Fibroblast of mammary gland (primary cell): ENCODE measurements at regions not wholly inside any gene's neighbourhood (a gene's known extent, or its start where the extent isn't known, plus 50 kb on each side); places are given as distances from the start of the nearest gene placed in this dataset.

Experiments
- DNase-seq: peaks from one replicate; pipeline ENCODE4 v3.0.0-alpha.2; 2010; ENCODE audit warnings: low read depth
- H3K4me3 ChIP-seq: 2 replicates; pipeline ENCODE4 v1.5.1; 2011; ENCODE audit warnings: low read depth, mild to moderate bottlenecking, low read length, moderate library complexity; ENCODE audit not compliant: control insufficient read depth
- TF ChIP-seq, protein P1 (sequence below): conservative IDR thresholded peaks from 2 replicates; pipeline ENCODE4 v1.5.1; 2011; ENCODE audit warnings: low read depth, low read length, inconsistent platforms; ENCODE audit not compliant: control insufficient read depth, insufficient read depth

DNA sequence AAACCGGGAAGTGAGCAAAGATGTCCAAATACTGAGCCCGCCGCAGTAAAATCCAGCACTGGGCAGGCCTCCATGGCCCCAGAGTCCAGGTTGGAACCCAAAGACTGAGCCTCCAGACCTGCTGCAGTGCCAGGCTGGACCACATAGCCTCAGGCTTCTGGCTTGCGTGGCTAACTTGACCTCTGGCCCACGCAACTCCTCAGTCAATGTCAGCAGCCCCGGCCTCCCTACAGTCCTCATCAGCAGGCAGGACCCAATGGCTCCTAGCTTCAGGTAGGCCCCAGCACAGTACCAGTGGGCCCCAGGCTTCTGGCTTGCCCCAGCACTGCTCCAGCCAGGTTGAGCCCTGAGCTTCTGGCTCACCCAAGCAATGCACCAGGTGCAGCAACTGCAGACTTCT is 245.1 kb upstream of the AFDN start:
- TF ChIP-seq, protein P1, sequence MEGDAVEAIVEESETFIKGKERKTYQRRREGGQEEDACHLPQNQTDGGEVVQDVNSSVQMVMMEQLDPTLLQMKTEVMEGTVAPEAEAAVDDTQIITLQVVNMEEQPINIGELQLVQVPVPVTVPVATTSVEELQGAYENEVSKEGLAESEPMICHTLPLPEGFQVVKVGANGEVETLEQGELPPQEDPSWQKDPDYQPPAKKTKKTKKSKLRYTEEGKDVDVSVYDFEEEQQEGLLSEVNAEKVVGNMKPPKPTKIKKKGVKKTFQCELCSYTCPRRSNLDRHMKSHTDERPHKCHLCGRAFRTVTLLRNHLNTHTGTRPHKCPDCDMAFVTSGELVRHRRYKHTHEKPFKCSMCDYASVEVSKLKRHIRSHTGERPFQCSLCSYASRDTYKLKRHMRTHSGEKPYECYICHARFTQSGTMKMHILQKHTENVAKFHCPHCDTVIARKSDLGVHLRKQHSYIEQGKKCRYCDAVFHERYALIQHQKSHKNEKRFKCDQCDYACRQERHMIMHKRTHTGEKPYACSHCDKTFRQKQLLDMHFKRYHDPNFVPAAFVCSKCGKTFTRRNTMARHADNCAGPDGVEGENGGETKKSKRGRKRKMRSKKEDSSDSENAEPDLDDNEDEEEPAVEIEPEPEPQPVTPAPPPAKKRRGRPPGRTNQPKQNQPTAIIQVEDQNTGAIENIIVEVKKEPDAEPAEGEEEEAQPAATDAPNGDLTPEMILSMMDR, result no peak
- H3K4me3 ChIP-seq, result no peak overlapping the region
- no peak for DNase-seq

GRCh38 chr6:167583412-167583811 is 243.3 kb upstream of the AFDN start:
- H3K4me3 ChIP-seq, result no peak overlapping the region
- TF ChIP-seq, protein P1, result no peak
- no peak for DNase-seq

GRCh38 chr6:167588181-167588919 is 238.4 kb upstream of the AFDN start:
- H3K4me3 ChIP-seq, result no peak overlapping the region
- TF ChIP-seq, protein P1, result no peak
- no peak for DNase-seq

DNA sequence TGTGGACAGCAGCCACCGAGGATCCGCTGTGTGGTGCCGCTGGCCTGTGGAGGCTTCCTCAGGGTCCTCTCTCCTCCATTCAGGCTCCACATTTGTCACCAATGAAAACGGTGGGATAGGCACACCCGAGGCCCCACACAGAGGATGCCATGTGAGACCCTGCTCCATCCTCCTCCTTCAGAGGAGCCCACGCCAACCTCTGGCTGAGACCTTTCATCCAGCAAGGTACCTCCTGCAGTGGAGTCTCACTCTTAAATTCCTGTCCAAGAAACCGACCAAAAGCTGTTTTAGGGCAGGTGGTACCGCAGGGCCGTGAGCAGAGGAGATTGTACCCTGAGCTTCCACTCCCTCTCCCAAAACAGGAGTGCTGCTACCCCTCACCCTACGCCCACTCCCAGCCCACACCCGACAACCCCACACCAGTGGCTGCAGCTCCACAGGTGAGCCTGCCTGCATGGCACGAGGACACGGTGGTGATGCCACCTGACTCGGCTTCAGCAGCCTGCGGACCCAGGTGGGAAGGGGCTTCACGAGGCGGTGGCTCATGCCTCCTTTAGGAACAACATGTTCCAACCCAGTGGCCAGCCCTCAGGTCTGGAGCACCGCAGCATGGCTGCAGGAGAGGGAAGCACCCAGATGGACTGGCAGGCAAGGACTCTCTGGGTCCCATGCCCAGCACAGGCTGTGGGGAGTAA is 237.6 kb upstream of the AFDN start:
- no peak overlapping the region for H3K4me3 ChIP-seq
- TF ChIP-seq, protein P1, result no peak
- no peak for DNase-seq

DNA sequence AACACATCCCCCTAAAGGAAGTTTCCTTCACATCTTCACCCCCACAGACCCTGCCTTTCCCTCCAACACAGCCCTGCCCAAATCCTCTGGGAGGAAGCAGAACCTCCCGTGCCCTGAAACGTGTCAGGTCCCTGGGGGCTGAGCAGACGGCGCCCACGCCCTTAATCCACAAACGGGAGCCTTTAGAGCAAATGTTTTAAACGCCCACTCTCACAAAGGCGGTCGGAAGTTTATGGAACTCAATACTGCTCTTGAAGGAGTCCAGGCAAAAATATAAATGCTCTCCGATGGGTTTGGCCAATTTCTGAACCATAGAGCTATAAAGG is 237.1 kb upstream of the AFDN start:
- H3K4me3 ChIP-seq, result no peak overlapping the region
- TF ChIP-seq, protein P1, result no peak
- DNase-seq, result no peak

GRCh38 chr6:167590193-167590592 is 236.5 kb upstream of the AFDN start:
- H3K4me3 ChIP-seq, result no peak overlapping the region
- TF ChIP-seq, protein P1, result no peak
- DNase-seq, result no peak
